Cardiac fibroblast (primary cell): ENCODE measurements at regions not wholly inside any gene's neighbourhood (a gene's known extent, or its start where the extent isn't known, plus 50 kb on each side); places are given as distances from the start of the nearest gene placed in this dataset.

Experiments
- DNase-seq, 2 donors: peaks; one replicate each; pipeline versions ENCODE4 v3.0.0 to v3.0.0-alpha.2; 2010; ENCODE audit warnings: low read depth in 2 of 2
- H3K4me3 ChIP-seq, 2 donors: replicated peaks in 1 of 2; 1 replicate in 1 of 2; 2 replicates in 1 of 2; pipeline ENCODE4 v1.5.1; 2011; ENCODE audit warnings: low read depth in 2 of 2, low read length in 2 of 2, mild to moderate bottlenecking in 2 of 2, moderate library complexity in 1 of 2
- TF ChIP-seq, protein P1 (sequence below): IDR thresholded peaks from one replicate; pipeline ENCODE4 v1.5.1; 2011; ENCODE audit warnings: low read depth, mild to moderate bottlenecking, low read length, inconsistent platforms

DNA sequence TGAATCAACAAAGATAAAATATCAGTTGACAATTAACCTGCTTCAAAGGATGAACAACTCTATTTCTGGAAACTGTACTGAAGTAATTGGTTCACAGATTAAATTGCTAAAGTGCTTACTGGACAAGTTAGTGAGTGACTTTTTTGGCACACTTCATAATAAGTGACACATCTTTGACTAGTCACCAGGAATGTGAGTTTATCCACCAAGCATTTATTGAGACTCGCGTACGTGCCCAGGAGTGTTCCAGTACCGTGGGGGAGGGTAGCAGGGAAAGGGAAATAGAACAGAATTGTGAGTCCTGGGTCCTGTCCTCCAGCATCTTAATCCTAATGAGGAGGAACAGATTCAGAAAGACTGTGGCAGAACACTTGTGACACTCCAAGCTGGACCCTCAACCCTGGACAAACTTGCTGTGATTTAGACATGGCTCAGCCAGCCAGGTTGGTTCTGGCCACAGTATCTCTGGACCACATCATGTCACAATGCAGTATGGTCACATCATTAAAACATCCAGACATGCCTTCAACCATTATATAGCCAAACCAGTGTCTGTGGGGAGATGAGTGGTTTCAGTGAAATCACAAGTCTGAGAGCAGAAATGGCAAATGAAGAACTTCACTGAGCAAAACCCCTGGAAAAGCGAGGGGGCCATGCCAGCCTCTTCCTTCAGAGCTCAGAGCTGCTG is 623.1 kb downstream of the BNC2 start:
- DNase-seq = peak; percentile 58 to 85
- TF ChIP-seq, protein P1, sequence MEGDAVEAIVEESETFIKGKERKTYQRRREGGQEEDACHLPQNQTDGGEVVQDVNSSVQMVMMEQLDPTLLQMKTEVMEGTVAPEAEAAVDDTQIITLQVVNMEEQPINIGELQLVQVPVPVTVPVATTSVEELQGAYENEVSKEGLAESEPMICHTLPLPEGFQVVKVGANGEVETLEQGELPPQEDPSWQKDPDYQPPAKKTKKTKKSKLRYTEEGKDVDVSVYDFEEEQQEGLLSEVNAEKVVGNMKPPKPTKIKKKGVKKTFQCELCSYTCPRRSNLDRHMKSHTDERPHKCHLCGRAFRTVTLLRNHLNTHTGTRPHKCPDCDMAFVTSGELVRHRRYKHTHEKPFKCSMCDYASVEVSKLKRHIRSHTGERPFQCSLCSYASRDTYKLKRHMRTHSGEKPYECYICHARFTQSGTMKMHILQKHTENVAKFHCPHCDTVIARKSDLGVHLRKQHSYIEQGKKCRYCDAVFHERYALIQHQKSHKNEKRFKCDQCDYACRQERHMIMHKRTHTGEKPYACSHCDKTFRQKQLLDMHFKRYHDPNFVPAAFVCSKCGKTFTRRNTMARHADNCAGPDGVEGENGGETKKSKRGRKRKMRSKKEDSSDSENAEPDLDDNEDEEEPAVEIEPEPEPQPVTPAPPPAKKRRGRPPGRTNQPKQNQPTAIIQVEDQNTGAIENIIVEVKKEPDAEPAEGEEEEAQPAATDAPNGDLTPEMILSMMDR = no peak
- no peak overlapping the region for H3K4me3 ChIP-seq

DNA sequence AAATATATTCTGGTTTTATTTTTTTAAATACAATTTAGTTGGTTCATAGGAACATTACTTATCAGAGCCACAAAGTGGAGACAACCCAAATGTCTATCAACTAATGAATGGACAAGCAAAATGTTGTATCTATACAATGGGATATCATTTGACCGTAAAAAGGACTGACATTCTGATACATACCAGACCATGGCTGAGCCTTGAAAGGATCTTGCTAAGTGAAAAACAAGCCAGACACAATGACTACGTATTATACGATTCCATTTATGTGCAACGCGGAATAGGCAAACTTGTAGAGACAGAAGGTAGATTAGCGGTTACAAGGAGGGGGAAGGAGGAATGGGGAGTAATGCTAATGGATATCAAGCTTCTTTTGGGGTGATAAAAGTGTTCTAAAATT is 621.6 kb downstream of the BNC2 start:
- DNase-seq = no peak
- H3K4me3 ChIP-seq = no peak overlapping the region
- TF ChIP-seq, protein P1 = no peak

DNA sequence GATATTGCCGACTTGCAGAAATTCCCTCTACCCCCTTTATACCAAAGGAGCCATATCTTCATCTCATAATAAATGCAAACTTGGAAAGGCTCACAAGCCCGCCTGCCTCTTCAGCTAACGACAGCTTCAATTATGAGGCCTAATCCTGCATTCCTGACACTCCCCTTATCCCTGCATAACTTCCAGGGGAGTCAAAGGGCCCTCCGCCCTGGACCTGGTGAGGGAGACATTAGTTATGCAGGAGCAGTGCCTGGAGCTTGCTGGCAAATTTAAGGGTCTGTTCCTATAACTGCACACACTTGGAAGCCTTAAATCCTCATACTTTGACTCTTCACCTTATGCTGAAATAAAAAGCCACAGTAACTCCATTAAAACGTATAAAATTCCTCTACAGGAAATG is 617.9 kb downstream of the BNC2 start:
- no peak for DNase-seq
- TF ChIP-seq, protein P1 = no peak
- no peak overlapping the region for H3K4me3 ChIP-seq

DNA sequence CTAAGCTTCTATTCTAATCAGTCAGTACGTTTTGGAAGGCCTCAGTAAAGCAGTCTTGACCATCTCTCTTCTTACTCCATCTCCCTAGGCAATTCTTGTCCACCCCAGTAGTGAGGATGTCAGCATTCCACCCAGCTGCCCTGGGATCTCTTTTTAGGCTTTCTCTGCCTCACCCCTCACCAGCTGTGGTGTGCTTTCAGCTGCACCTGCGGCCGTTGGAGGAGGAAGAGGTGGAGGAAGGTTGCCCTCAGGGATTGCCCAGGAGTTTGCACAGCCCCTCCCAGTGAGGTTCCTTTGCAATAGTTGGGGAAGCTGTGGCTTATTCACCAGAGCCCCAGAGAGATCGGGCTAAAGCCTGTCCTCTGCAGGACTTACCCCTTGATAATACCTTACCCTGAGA is 615.8 kb downstream of the BNC2 start:
- DNase-seq = no peak
- H3K4me3 ChIP-seq = no peak overlapping the region
- TF ChIP-seq, protein P1 = no peak

DNA sequence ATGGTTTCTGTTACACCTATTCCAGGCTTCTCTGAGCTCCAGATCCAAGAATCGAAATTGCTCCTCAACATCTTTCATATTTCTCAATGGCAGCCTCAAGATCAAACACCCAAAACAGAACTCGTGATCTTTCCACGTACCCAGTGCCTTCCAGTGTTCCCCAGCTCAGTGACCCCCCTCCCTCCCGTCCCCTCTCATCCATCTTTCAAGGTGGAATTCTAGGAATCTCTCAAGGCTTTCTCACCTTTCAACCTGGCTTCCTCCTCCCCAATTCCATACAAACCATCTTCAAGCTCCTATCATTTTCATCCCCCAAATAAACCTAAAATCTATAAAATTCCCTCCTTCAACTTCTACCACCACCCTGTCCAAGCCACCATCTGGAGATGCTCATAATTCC is 615.3 kb downstream of the BNC2 start:
- TF ChIP-seq, protein P1 = no peak

DNA sequence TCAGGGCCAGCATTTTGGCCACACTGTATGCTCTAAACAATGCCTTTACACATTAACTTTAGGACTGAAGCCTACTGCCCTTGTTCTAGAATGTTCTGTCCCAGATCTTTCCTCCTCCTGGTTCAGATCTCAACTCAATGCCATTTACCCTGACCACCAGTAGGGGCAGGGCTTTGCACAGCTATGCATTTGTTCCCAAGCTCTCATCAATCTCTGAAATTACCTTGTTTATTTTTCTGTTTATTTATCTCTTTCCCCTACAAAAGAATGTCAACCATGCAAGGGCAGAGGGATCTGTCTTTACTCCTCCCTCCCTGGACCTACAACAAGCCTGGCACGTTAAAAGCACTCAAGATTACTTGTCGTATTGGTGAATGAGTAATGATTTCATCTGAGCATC is 612.9 kb downstream of the BNC2 start:
- peak in 1 of 2 donors; percentile 36 for DNase-seq
- H3K4me3 ChIP-seq = no peak overlapping the region
- TF ChIP-seq, protein P1 = peak; percentile 82

More for the DNA sequence above, 615.3 kb downstream of the BNC2 start:
- H3K4me3 ChIP-seq = no peak overlapping the region
- no peak for DNase-seq

DNA sequence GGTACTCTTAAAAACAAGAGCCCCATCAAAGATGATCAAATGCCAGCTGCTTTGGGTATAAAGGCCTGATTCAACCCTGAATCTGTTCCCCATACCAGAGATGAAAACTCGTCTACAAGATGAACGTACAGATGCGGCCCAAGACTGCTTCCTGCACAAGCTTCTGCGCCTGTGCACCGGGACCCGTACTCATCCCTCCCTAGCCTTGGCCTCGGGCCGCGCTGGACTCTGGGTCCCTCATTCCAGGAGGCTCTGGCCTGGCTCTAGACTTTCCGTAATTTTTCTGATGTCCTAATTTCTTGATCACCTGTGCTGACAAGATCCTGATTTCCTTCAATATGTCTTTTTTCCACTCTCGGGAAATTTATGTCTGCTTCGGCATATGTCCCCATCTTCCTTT is 612.3 kb downstream of the BNC2 start:
- no peak overlapping the region for H3K4me3 ChIP-seq
- no peak for DNase-seq
- TF ChIP-seq, protein P1 = no peak
